BLaER1 treated with 17β-estradiol and CSF1 and Interleukin-3, amounts not matched to agents 10 nM and 100 nM (cell line): ENCODE measurements at regions not wholly inside any gene's neighbourhood (a gene's known extent, or its start where the extent isn't known, plus 50 kb on each side); places are given as distances from the start of the nearest gene placed in this dataset.
"Not testable (repeated sequence)": the region's sequence is repeated elsewhere in the genome, so short reads cannot be mapped to it uniquely, and the experiment has no call there.

Experiments used
- H3K27ac ChIP-seq, 11 experiments: shearing (Covaris generic); formaldehyde crosslinking; 2 replicates each; pipeline ENCODE4 v1.8.1; 2022
- H3K27me3 ChIP-seq, 11 experiments: shearing (Covaris generic); formaldehyde crosslinking; 2 replicates each; pipeline ENCODE4 v1.8.1; 2022
- H3K36me3 ChIP-seq, 11 experiments: shearing (Covaris generic); formaldehyde crosslinking; 2 replicates each; pipeline ENCODE4 v1.8.1; 2022
- H3K4me1 ChIP-seq, 10 experiments: shearing (Covaris generic); formaldehyde crosslinking; 2 replicates each; pipeline ENCODE4 v1.8.1; 2022
- H3K4me2 ChIP-seq, 11 experiments: shearing (Covaris generic); formaldehyde crosslinking; 2 replicates each; pipeline ENCODE4 v1.8.1; 2022
- H3K4me3 ChIP-seq, 10 experiments: shearing (Covaris generic); formaldehyde crosslinking; 2 replicates each; pipeline ENCODE4 v1.8.1; 2022
- H3K9ac ChIP-seq, 11 experiments: shearing (Covaris generic); formaldehyde crosslinking; 2 replicates each; pipeline ENCODE4 v1.8.1; 2022
- H3K9me3 ChIP-seq, 11 experiments: shearing (Covaris generic); formaldehyde crosslinking; replicated peaks in 1 of 11; 2 replicates each; pipeline ENCODE4 v1.8.1; 2022
- H4K20me1 ChIP-seq, 11 experiments: shearing (Covaris generic); formaldehyde crosslinking; 2 replicates each; pipeline ENCODE4 v1.8.1; 2022
- Cebpa-rat ChIP-seq, 11 experiments: shearing (Covaris generic); IDR thresholded peaks; 2 replicates each; pipeline ENCODE4 v1.8.1; 2022

DNA sequence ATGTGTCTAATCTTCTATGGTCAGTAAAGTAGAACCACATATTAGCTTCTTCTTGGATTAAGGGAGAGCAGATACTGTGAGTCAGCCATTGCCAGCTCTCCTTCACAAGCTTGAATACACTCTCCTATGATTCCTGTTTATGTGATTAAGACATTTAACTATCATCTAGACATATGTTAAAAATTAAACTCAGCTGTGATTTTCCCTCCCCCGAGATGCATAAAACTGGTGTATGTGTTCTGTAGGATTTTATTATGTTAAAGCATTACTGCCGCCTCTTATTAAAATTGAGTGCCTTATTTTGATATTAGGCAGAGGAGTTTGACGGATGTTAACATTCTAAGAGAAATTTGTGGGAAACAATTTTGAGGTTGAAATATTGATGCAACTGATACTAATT, 114.6 kb downstream of the ACTBL2 start:
- no peak overlapping the region for H3K27ac ChIP-seq
- no peak overlapping the region for H3K4me2 ChIP-seq
- no peak overlapping the region for H3K4me3 ChIP-seq
- H3K36me3 ChIP-seq = no peaks in the 10 kb centered on the region
- no peaks in the 10 kb centered on the region for H4K20me1 ChIP-seq
- H3K27me3 ChIP-seq = no peaks in the 10 kb centered on the region
- H3K9me3 ChIP-seq = no peaks in the 10 kb centered on the region
- H3K9ac ChIP-seq = no peak overlapping the region
- TF ChIP-seq Cebpa-rat (IDR thresholded peaks at IDR 0.05) = no peak
- no peaks in the 10 kb centered on the region for H3K4me1 ChIP-seq

DNA sequence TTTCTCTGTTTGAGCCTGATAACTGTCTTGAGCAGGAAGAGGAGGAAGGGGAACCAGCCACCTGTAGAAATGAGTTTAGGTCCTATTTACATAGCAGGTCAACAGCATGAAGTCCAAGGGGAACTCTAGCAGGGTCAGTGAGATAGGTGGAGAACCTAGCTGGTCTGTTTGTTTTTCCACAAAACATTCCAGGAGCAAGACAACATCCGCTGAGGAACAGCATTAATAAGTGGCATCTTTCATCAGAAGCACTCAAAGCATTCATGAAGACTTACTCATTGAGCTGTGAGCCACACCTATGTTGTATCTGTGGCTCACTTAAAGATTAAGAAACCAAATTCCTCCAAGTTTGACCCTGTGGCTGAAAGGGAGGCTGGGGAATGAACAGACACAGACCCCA, 115.9 kb downstream of the ACTBL2 start:
- no peaks in the 10 kb centered on the region for H3K4me1 ChIP-seq
- H3K9ac ChIP-seq = no peak overlapping the region
- H3K27me3 ChIP-seq = no peaks in the 10 kb centered on the region
- H3K9me3 ChIP-seq = no peaks in the 10 kb centered on the region
- H3K27ac ChIP-seq = no peak overlapping the region
- H4K20me1 ChIP-seq = no peaks in the 10 kb centered on the region
- no peaks in the 10 kb centered on the region for H3K36me3 ChIP-seq
- no peak overlapping the region for H3K4me3 ChIP-seq
- H3K4me2 ChIP-seq = no peak overlapping the region
- TF ChIP-seq Cebpa-rat (IDR thresholded peaks at IDR 0.05) = no peak

DNA sequence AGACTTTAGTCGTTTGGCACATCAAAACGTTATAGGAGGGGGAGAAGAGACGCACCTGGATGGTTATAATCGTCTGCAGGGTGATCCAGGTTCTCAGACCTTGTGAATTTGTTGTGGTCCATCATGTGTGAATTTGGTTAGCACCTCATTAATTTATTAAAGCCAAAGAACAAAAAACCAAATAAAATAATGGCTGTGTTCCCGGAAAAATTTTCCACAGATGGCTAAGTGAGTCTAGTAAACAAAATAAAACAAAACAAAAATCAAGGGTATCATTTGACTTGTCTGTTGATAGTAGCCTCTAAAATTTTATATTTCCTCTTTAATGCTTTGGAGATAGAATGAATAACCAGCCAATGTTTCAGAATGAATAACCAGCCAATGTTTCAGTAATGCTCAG, 119.7 kb downstream of the ACTBL2 start:
- TF ChIP-seq Cebpa-rat (IDR thresholded peaks at IDR 0.05) = no peak
- no peaks in the 10 kb centered on the region for H3K4me1 ChIP-seq
- no peaks in the 10 kb centered on the region for H3K9me3 ChIP-seq
- no peaks in the 10 kb centered on the region for H4K20me1 ChIP-seq
- H3K27ac ChIP-seq = no peak overlapping the region
- no peak overlapping the region for H3K9ac ChIP-seq
- no peak overlapping the region for H3K4me3 ChIP-seq
- no peak overlapping the region for H3K4me2 ChIP-seq
- no peaks in the 10 kb centered on the region for H3K27me3 ChIP-seq
- no peaks in the 10 kb centered on the region for H3K36me3 ChIP-seq

- Histone ChIP-seq H4K20me1 (no peaks in the 10 kb centered on the region), H3K4me1 (no peaks in the 10 kb centered on the region), H3K27me3 (no peaks in the 10 kb centered on the region), H3K9ac (no peak overlapping the region), H3K27ac (no peak overlapping the region), H3K4me3 (no peak overlapping the region), H3K36me3 (no peaks in the 10 kb centered on the region), H3K4me2 (no peak overlapping the region), H3K9me3 (no peaks in the 10 kb centered on the region)
- TF ChIP-seq Cebpa-rat (IDR thresholded peaks at IDR 0.05) = no peak
These were observed 121.7 kb downstream of the ACTBL2 start for GRCh38 chr5:57360871-57361270.

- no peaks in the 10 kb centered on the region for H3K4me1 ChIP-seq
- no peaks in the 10 kb centered on the region for H4K20me1 ChIP-seq
- TF ChIP-seq Cebpa-rat (IDR thresholded peaks at IDR 0.05) = no peak
- H3K27ac ChIP-seq = no peak overlapping the region
- no peak overlapping the region for H3K4me3 ChIP-seq
- H3K27me3 ChIP-seq = no peaks in the 10 kb centered on the region
- no peak overlapping the region for H3K4me2 ChIP-seq
- H3K9ac ChIP-seq = no peak overlapping the region
- no peaks in the 10 kb centered on the region for H3K36me3 ChIP-seq
- no peaks in the 10 kb centered on the region for H3K9me3 ChIP-seq
These were observed 123.6 kb downstream of the ACTBL2 start for GRCh38 chr5:57358796-57359592.

- not testable (repeated sequence) for H4K20me1 ChIP-seq, H3K4me1 ChIP-seq, H3K4me2 ChIP-seq
These were observed 125.8 kb downstream of the ACTBL2 start for GRCh38 chr5:57356850-57357249.

DNA sequence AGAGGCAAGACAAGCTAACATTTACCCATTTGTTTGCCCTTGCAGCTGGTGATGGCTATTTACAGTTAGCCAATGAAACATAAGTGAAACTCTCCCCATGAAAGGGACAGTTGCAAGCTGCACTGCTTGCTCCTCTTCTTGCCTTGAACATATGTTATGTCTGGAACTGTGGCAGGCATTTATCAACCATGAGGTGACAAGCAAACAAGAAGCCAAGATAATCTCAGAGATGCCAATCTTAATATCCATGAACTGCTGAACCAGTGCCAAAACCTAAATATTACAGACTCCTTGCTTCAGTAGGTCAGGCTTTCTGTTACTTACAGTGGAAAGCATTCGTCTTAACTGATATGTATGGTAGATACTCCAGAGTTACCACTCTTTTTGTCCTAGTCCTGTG, 133.4 kb downstream of the ACTBL2 start:
- Histone ChIP-seq H3K36me3 (no peaks in the 10 kb centered on the region), H3K9me3 (no peaks in the 10 kb centered on the region), H3K4me1 (no peaks in the 10 kb centered on the region), H4K20me1 (no peaks in the 10 kb centered on the region), H3K27me3 (no peaks in the 10 kb centered on the region), H3K9ac (no peak overlapping the region), H3K4me3 (no peak overlapping the region), H3K27ac (no peak overlapping the region), H3K4me2 (no peak overlapping the region)
- TF ChIP-seq Cebpa-rat (IDR thresholded peaks at IDR 0.05) = no peak

More at GRCh38 chr5:57356850-57357249, 125.8 kb downstream of the ACTBL2 start:
- not testable (repeated sequence) for H3K9ac ChIP-seq, H3K27me3 ChIP-seq, H3K4me3 ChIP-seq, H3K36me3 ChIP-seq, H3K9me3 ChIP-seq, H3K27ac ChIP-seq

DNA sequence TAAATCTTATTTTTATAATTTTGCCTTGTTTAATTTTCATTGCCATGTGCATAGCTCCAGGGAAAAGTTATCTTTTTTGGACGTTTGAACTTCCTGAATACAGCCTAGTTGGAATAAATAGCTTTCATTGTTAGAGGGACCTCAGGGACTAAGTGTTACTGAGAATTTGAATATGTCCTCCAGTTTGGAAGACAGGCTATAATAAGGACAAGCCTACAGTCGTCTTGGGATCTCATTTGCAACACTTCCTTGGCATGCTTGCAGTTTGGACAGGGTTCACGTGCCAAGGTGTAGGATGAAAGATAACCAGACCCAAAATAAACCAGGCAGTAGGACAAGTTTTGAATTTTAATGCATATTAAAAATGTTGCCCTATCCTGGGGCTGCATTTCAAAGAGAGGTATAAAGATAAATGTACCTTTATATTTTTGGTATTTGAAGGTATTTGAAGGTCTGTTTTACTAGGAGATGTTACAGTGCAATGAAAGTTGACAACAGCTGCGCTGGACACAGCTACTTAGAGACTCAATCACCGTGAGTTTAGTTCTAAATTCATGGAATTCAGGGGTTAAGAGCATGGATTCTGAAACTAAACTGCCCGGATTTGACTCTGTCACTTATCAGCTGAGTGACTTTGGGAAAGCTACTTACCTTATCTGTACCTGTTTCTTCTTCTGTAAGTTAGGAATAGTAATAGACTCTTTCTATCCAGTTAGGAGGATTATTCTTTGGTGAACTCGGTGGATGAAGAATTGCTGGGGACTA, 134.1 kb downstream of the ACTBL2 start:
- Histone ChIP-seq H3K4me1 (no peaks in the 10 kb centered on the region), H3K9me3 (no peaks in the 10 kb centered on the region), H3K36me3 (no peaks in the 10 kb centered on the region), H4K20me1 (no peaks in the 10 kb centered on the region), H3K4me3 (no peak overlapping the region), H3K4me2 (no peak overlapping the region), H3K9ac (no peak overlapping the region), H3K27me3 (no peaks in the 10 kb centered on the region), H3K27ac (no peak overlapping the region)
- TF ChIP-seq Cebpa-rat (IDR thresholded peaks at IDR 0.05) = no peak

- Histone ChIP-seq H3K27me3 (no peaks in the 10 kb centered on the region), H3K4me2 (no peak overlapping the region), H3K4me3 (no peak overlapping the region), H4K20me1 (no peaks in the 10 kb centered on the region), H3K9me3 (no peaks in the 10 kb centered on the region), H3K4me1 (no peaks in the 10 kb centered on the region), H3K9ac (no peak overlapping the region), H3K27ac (no peak overlapping the region), H3K36me3 (no peaks in the 10 kb centered on the region)
- no peak for TF ChIP-seq Cebpa-rat (IDR thresholded peaks at IDR 0.05)
These were observed 136.3 kb downstream of the ACTBL2 start for GRCh38 chr5:57346328-57346727.

DNA sequence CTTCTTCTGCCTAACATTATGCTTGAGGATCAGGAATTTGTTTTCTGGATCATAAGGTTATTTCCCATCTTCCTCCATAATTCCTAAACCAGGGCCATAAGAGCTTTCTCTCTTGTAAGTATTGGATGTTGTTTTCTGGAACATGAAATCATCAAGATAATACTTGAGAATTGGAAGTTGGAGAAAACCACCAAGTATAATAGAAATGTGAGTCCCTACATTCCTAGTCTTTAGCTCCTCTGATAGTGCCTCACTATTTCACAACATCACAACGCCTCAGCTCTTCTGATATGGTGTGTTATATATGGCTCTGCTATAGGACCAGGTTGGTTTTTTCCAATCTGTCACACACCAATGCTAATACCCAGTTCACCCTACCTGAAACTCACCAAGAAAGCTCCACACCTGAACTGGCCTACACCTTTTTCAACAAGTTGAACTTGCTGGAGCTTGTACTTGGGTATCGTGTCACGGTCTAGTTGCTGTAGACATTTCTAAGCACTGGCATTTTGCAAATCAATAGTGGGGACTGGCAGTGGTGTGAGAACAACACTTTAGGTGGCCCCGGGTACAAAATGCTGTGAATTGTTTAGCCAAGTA, 141.1 kb downstream of the ACTBL2 start:
- no peaks in the 10 kb centered on the region for H4K20me1 ChIP-seq
- no peaks in the 10 kb centered on the region for H3K36me3 ChIP-seq
- H3K27me3 ChIP-seq = no peaks in the 10 kb centered on the region
- no peaks in the 10 kb centered on the region for H3K9me3 ChIP-seq
- H3K4me3 ChIP-seq = no peak overlapping the region
- H3K4me1 ChIP-seq = no peaks in the 10 kb centered on the region
- no peak overlapping the region for H3K4me2 ChIP-seq
- no peak overlapping the region for H3K9ac ChIP-seq
- no peak overlapping the region for H3K27ac ChIP-seq
- TF ChIP-seq Cebpa-rat (IDR thresholded peaks at IDR 0.05) = no peak
